B cell (primary cell): ENCODE measurements at regions not wholly inside any gene's neighbourhood (a gene's known extent, or its start where the extent isn't known, plus 50 kb on each side); places are given as distances from the start of the nearest gene placed in this dataset.

Experiments
- ATAC-seq: fragments of 200-7000 bp; cut with Tn5 transposase; one replicate; pipeline ENCODE4 v1.10.0; 2021; ENCODE audit warnings: low read depth, mild to moderate bottlenecking, moderate number of reproducible peaks, moderate library complexity
- CTCF ChIA-PET: fragments of 350-600 bp; sonication (Branson Sonifier 250); formaldehyde crosslinking; loops from one replicate; lab custom pipeline; 2021; ENCODE audit warnings: antibody characterized with exemption, inconsistent platforms; lab: Charles Lee
- POLR2A ChIA-PET: fragments of 350-600 bp; sonication (Branson Sonifier 250); formaldehyde crosslinking; loops from one replicate; lab custom pipeline; 2021; ENCODE audit warnings: antibody characterized with exemption; lab: Charles Lee
- DNase-seq: peaks from one replicate; pipeline ENCODE4 v3.0.0; 2013
- H2AFZ ChIP-seq: 2 replicates; pipeline ENCODE4 v1.6.1; 2012; ENCODE audit warnings: mild to moderate bottlenecking, low read depth, low read length; ENCODE audit not compliant: insufficient read depth, poor library complexity, severe bottlenecking
- H3K27ac ChIP-seq, 2 donors: 1 replicate in 1 of 2; 2 replicates in 1 of 2; pipeline ENCODE4 v1.5.1; 2012 to 2013; ENCODE audit warnings: low read length in 2 of 2, mild to moderate bottlenecking in 2 of 2, moderate library complexity in 1 of 2
- H3K27me3 ChIP-seq, 4 experiments: fragments of 200-600 bp in 1 of 4; sonication (generic) in 1 of 4; replicated peaks in 1 of 4; 1 replicate in 2 of 4; 2 replicates in 2 of 4; pipeline versions ENCODE4 v1.6.1 to v1.7.0; 2013 to 2016; ENCODE audit warnings: low read length in 3 of 4, mild to moderate bottlenecking in 2 of 4, mixed read lengths in 1 of 4, moderate library complexity in 1 of 4; ENCODE audit not compliant: insufficient read depth in 4 of 4, control insufficient read depth in 3 of 4; ENCODE audit errors: control extremely low read depth in 1 of 4
- H3K36me3 ChIP-seq, 2 experiments: replicated peaks in 1 of 2; 1 replicate in 1 of 2; 2 replicates in 1 of 2; pipeline versions ENCODE4 v1.6.1 to v1.7.1; 2013; ENCODE audit warnings: low read length in 1 of 2; ENCODE audit not compliant: insufficient read depth in 2 of 2, control insufficient read depth in 1 of 2; ENCODE audit errors: control extremely low read depth in 1 of 2, extremely low read depth in 1 of 2
- H3K4me1 ChIP-seq, 2 donors: fragments of 200-600 bp in 1 of 2; sonication (generic) in 1 of 2; 1 replicate in 1 of 2; 2 replicates in 1 of 2; pipeline versions ENCODE4 v1.5.1 to v1.6.1; 2013 to 2017; ENCODE audit warnings: low read length in 2 of 2; ENCODE audit not compliant: control insufficient read depth in 2 of 2, insufficient read depth in 2 of 2
- H3K4me2 ChIP-seq: replicated peaks from 2 replicates; pipeline ENCODE3; 2012; ENCODE audit warnings: mild to moderate bottlenecking, low read depth, low read length; ENCODE audit not compliant: poor library complexity, severe bottlenecking
- H3K4me3 ChIP-seq, 5 experiments: fragments of 200-600 bp in 1 of 5; sonication (generic) in 1 of 5; 1 replicate in 3 of 5; 2 replicates in 2 of 5; pipeline versions ENCODE4 v1.5.1 to v1.7.0; 2011 to 2016; ENCODE audit warnings: low read length in 4 of 5, mild to moderate bottlenecking in 4 of 5, low read depth in 2 of 5, control low read depth in 1 of 5, moderate library complexity in 1 of 5; ENCODE audit not compliant: insufficient read depth in 1 of 5; ENCODE audit errors: control extremely low read depth in 1 of 5, extremely low read depth in 1 of 5
- H3K79me2 ChIP-seq: fragments of 200-600 bp; sonication (generic); one replicate; pipeline ENCODE4 v1.6.0; 2016; ENCODE audit warnings: low read length; ENCODE audit not compliant: control insufficient read depth, insufficient read depth
- H3K9ac ChIP-seq: fragments of 200-600 bp; sonication (generic); 2 replicates; pipeline ENCODE4 v1.6.1; 2017; ENCODE audit warnings: mild to moderate bottlenecking, low read length, moderate library complexity
- H3K9me3 ChIP-seq, 3 donors: one replicate each; pipeline versions ENCODE4 v1.6.1 to v1.7.1; 2013; ENCODE audit warnings: low read length in 2 of 3; ENCODE audit not compliant: control insufficient read depth in 2 of 3, insufficient read depth in 1 of 3; ENCODE audit errors: control extremely low read depth in 1 of 3
- H4K20me1 ChIP-seq: 2 replicates; pipeline ENCODE4 v1.6.0; 2012; ENCODE audit warnings: mild to moderate bottlenecking, low read length; ENCODE audit not compliant: insufficient read depth, control insufficient read depth, poor library complexity, severe bottlenecking
- H3K27ac Mint-ChIP-seq: one replicate; pipeline ENCODE4 v1.8.0; 2021; ENCODE audit warnings: mixed read lengths
- H3K27me3 Mint-ChIP-seq: one replicate; pipeline ENCODE4 v1.8.0; 2021; ENCODE audit warnings: mixed read lengths
- H3K4me1 Mint-ChIP-seq: one replicate; pipeline ENCODE4 v1.8.0; 2021; ENCODE audit warnings: mixed read lengths
- H3K4me3 Mint-ChIP-seq: one replicate; pipeline ENCODE4 v1.8.0; 2021; ENCODE audit warnings: mixed read lengths
- H3K9me3 Mint-ChIP-seq: one replicate; pipeline ENCODE4 v1.8.0; 2022; ENCODE audit warnings: mixed read lengths; ENCODE audit not compliant: insufficient read depth
- EZH2 ChIP-seq: IDR thresholded peaks from 2 replicates; pipeline ENCODE4 v1.6.1; 2012; ENCODE audit warnings: borderline replicate concordance, low read depth, mild to moderate bottlenecking, moderate library complexity, low read length; ENCODE audit not compliant: insufficient read depth, poor library complexity, severe bottlenecking
- WGBS: methylation state at CpG from one replicate; pipeline ENCODE4 v1.1.5; 2013; ENCODE audit warnings: missing lambda C conversion rate; ENCODE audit not compliant: insufficient coverage; 5-methylcytosine and 5-hydroxymethylcytosine counted together
- intact Hi-C: fragments of 100-400 bp; cut with micrococcal nuclease; formaldehyde crosslinking; loops from one replicate; pipeline ENCODE4 v1.10.0; 2022
- TF ChIP-seq, protein P1 (sequence below): fragments of 200-600 bp; IDR thresholded peaks from one replicate; pipeline ENCODE4 v1.8.0; 2022; ENCODE audit warnings: antibody characterized with exemption, mild to moderate bottlenecking

- H3K4me3 Mint-ChIP-seq, result no peak overlapping the region
- WGBS, result 87% methylated on average over 13 of the region's 20 CpGs
- H3K36me3 ChIP-seq, result no peaks in the 10 kb centered on the region
Observed at GRCh38 chr2:43057742-43058725, 168.4 kb downstream of the ZFP36L2 start.

More at GRCh38 chr2:43057742-43058725, 168.4 kb downstream of the ZFP36L2 start:
- H3K4me3 ChIP-seq, result no peak overlapping the region
- H4K20me1 ChIP-seq, result no peaks in the 10 kb centered on the region
- DNase-seq (no peak), ATAC-seq (no peak)
- H3K4me1 ChIP-seq, result peaks cover 0 to 7% of the 10 kb centered on the region in 2 donors
- H3K9me3 Mint-ChIP-seq, result peaks cover 7% of the 10 kb centered on the region
- no peak overlapping the region for H3K27ac ChIP-seq
- H3K79me2 ChIP-seq, result no peaks in the 10 kb centered on the region
- TF ChIP-seq EZH2, result no peak
- TF ChIP-seq, protein P1, sequence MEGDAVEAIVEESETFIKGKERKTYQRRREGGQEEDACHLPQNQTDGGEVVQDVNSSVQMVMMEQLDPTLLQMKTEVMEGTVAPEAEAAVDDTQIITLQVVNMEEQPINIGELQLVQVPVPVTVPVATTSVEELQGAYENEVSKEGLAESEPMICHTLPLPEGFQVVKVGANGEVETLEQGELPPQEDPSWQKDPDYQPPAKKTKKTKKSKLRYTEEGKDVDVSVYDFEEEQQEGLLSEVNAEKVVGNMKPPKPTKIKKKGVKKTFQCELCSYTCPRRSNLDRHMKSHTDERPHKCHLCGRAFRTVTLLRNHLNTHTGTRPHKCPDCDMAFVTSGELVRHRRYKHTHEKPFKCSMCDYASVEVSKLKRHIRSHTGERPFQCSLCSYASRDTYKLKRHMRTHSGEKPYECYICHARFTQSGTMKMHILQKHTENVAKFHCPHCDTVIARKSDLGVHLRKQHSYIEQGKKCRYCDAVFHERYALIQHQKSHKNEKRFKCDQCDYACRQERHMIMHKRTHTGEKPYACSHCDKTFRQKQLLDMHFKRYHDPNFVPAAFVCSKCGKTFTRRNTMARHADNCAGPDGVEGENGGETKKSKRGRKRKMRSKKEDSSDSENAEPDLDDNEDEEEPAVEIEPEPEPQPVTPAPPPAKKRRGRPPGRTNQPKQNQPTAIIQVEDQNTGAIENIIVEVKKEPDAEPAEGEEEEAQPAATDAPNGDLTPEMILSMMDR, result no peak
- ChIA-PET CTCF (interaction anchor here (1.4 kb wide), 1 partner anchor 34 kb away, joined by 4 read pairs; no protein-coding TSS in a partner anchor), POLR2A (no interaction called here)
- H3K4me2 ChIP-seq, result no peak overlapping the region
- H3K9ac ChIP-seq, result no peak overlapping the region
- peaks cover 17% of the 10 kb centered on the region for H3K27me3 Mint-ChIP-seq
- peaks cover 0 to 18% (median 0%) of the 10 kb centered on the region in 4 experiments for H3K27me3 ChIP-seq
- H3K4me1 Mint-ChIP-seq, result peaks cover 8% of the 10 kb centered on the region
- peaks cover 4 to 8% (median 5%) of the 10 kb centered on the region in 3 donors for H3K9me3 ChIP-seq
- H2AFZ ChIP-seq, result no peak overlapping the region
- intact Hi-C loops, result no loop called here
- no peak overlapping the region for H3K27ac Mint-ChIP-seq
